PC-9 (cell line): ENCODE measurements at regions not wholly inside any gene's neighbourhood (a gene's known extent, or its start where the extent isn't known, plus 50 kb on each side); places are given as distances from the start of the nearest gene placed in this dataset.

Source experiments
- EZH2 ChIP-seq: fragments of 200-600 bp; sonication (generic); IDR thresholded peaks from 2 replicates; pipeline ENCODE4 v1.8.0; 2017; ENCODE audit warnings: antibody characterized with exemption, low read depth
- TF ChIP-seq, protein P1 (sequence below): fragments of 200-600 bp; sonication (generic); conservative IDR thresholded peaks from 2 replicates; pipeline ENCODE4 v1.6.1; 2017; ENCODE audit warnings: mixed run types, antibody characterized with exemption, mild to moderate bottlenecking, moderate library complexity

DNA sequence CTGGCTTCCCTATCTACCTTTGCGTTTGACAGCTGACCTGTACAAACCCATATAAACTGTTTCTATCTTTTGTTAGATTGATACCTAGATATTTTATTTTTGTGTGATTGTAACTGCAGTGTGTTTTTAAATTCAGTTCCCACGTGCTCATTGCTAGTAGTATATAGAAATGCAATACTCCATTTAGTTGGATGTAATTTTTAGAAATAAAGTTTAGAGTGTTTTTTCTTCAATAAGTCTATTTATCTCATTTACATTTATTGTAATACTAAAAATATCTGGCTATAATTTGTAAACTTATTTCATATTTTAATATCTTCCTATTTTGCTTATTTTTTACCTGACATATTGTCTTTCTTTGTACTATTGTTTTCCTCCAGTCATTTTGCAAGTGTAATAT, 329.7 kb upstream of the ADARB2 start:
- TF ChIP-seq, protein P1, sequence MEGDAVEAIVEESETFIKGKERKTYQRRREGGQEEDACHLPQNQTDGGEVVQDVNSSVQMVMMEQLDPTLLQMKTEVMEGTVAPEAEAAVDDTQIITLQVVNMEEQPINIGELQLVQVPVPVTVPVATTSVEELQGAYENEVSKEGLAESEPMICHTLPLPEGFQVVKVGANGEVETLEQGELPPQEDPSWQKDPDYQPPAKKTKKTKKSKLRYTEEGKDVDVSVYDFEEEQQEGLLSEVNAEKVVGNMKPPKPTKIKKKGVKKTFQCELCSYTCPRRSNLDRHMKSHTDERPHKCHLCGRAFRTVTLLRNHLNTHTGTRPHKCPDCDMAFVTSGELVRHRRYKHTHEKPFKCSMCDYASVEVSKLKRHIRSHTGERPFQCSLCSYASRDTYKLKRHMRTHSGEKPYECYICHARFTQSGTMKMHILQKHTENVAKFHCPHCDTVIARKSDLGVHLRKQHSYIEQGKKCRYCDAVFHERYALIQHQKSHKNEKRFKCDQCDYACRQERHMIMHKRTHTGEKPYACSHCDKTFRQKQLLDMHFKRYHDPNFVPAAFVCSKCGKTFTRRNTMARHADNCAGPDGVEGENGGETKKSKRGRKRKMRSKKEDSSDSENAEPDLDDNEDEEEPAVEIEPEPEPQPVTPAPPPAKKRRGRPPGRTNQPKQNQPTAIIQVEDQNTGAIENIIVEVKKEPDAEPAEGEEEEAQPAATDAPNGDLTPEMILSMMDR = no peak
- no peak for TF ChIP-seq EZH2
